ENCODE measurements at regions not wholly inside any gene's neighbourhood (a gene's known extent, or its start where the extent isn't known, plus 50 kb on each side); places are given as distances from the start of the nearest gene placed in this dataset.

DNA sequence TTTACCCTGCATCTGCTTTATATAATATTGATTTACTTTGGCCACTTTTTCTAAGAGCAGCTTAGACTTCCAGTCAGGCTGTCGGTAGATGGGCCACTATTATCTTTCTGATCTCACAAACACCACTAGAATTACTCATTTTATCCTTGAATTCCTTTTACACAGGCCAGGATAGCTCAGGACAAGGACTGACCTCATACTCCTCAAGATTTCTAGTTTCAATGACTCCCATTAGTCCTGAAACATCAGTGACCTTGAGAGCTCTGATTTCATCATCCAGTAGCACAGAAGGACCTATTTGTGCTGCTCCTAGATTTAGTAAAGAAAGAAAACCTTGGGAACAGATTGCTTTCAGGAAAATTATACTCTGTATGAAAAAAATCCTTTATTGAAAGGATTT is 727.9 kb upstream of the PTPRD start:
- H3K27me3 ChIP-seq (ENCODE audit: control insufficient read depth, insufficient read depth, low read length): no peaks in the 10 kb centered on the region
- no peaks in the 10 kb centered on the region for H3K36me3 ChIP-seq (ENCODE audit: control insufficient read depth, insufficient read depth, low read length)
- TF ChIP-seq, protein P1, sequence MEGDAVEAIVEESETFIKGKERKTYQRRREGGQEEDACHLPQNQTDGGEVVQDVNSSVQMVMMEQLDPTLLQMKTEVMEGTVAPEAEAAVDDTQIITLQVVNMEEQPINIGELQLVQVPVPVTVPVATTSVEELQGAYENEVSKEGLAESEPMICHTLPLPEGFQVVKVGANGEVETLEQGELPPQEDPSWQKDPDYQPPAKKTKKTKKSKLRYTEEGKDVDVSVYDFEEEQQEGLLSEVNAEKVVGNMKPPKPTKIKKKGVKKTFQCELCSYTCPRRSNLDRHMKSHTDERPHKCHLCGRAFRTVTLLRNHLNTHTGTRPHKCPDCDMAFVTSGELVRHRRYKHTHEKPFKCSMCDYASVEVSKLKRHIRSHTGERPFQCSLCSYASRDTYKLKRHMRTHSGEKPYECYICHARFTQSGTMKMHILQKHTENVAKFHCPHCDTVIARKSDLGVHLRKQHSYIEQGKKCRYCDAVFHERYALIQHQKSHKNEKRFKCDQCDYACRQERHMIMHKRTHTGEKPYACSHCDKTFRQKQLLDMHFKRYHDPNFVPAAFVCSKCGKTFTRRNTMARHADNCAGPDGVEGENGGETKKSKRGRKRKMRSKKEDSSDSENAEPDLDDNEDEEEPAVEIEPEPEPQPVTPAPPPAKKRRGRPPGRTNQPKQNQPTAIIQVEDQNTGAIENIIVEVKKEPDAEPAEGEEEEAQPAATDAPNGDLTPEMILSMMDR (IDR thresholded peaks at IDR 0.05; ENCODE audit: insufficient read depth, low read length, poor library complexity, severe bottlenecking): no peak
- no peak for DNase-seq (ENCODE audit: low read depth)
- no peak overlapping the region for H3K4me3 ChIP-seq (ENCODE audit: low read depth, low read length)

DNA sequence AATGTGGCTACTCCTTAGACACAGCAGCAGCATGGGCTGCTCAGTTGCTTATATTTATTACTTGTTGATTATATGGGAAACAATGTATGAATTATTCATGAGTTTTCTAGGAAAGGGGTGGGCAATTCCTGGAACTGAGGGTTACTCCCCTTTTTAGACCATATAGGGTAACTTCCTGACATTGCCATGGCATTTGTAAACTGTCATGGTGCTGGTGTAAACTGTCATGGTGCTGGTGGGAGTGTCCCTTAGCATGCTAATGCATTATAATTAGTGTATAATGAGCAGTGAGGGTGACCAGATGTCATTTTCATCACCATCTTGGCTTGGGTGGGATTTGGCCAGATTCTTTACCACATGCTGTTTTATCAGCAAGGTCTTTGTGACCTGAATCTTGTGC is 734.6 kb upstream of the PTPRD start:
- H3K36me3 ChIP-seq (ENCODE audit: control insufficient read depth, insufficient read depth, low read length): no peaks in the 10 kb centered on the region
- no peak for DNase-seq (ENCODE audit: low read depth)
- H3K4me3 ChIP-seq (ENCODE audit: low read depth, low read length): no peak overlapping the region
- H3K27me3 ChIP-seq (ENCODE audit: control insufficient read depth, insufficient read depth, low read length): no peaks in the 10 kb centered on the region
- TF ChIP-seq, protein P1 (IDR thresholded peaks at IDR 0.05; ENCODE audit: insufficient read depth, low read length, poor library complexity, severe bottlenecking): no peak

DNA sequence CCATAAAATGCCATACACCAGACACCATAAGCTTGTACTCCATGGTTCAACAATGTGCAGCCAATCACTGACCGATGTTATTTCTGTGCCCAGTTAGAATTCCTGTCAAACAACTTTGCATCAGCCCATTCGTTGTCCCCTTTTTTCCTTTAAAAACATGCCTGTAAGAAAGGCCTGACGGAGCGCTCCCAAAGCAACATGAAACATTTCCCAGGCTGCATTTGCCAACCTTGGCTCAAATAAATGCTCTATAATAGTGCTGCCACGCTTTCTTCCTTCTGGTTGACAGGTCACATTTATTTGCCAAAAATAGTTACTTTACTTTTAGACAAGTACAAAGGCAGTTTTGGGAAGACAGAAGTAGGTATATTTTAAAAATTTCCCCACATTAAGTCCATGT is 735.6 kb upstream of the PTPRD start:
- H3K4me3 ChIP-seq (ENCODE audit: low read depth, low read length): no peak overlapping the region
- DNase-seq (ENCODE audit: low read depth): no peak
- H3K27me3 ChIP-seq (ENCODE audit: control insufficient read depth, insufficient read depth, low read length): no peaks in the 10 kb centered on the region
- TF ChIP-seq, protein P1 (IDR thresholded peaks at IDR 0.05; ENCODE audit: insufficient read depth, low read length, poor library complexity, severe bottlenecking): no peak
- H3K36me3 ChIP-seq (ENCODE audit: control insufficient read depth, insufficient read depth, low read length): no peaks in the 10 kb centered on the region

DNA sequence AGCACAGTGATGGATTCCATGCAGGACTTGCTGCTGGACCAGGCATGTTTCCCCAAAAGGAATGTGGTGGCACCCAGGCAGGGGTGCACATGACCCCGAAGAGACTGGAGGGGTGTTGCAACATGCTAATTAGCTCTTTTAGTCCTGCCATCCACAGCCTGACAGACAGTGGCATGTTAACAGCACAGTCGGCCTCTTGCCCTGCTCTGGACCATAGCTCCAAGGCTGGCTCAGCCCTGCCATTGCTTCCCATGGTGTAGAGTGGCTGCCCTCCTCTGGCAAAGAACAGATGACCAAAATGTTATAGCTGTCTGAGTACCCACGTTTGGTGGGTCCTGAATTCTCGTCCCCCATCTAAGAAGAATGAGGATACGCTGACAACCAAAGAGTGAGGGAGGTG is 736.4 kb upstream of the PTPRD start:
- Histone ChIP-seq H3K36me3 (ENCODE audit: control insufficient read depth, insufficient read depth, low read length) (no peaks in the 10 kb centered on the region), H3K4me3 (ENCODE audit: low read depth, low read length) (no peak overlapping the region), H3K27me3 (ENCODE audit: control insufficient read depth, insufficient read depth, low read length) (no peaks in the 10 kb centered on the region)
- no peak for DNase-seq (ENCODE audit: low read depth)
- TF ChIP-seq, protein P1 (IDR thresholded peaks at IDR 0.05; ENCODE audit: insufficient read depth, low read length, poor library complexity, severe bottlenecking): no peak

DNA sequence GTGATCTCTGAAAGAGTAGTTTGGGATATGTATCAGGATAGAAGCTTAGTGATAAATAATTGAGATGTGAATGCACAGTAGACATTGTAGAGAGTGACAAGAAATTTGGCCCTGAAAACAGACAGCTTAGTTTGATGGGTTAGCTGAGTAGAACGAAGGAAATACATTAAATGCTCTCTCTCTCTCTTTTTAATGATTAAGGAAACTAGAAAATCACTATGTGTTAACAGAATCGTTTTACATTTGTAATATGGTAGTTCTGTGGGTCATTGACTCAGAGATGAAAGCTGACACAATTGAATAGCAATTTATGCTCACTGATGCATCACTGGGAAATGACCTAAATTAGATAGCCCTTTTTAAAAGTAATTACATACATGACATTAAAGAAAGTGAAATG is 739.8 kb upstream of the PTPRD start:
- H3K27me3 ChIP-seq (ENCODE audit: control insufficient read depth, insufficient read depth, low read length): no peaks in the 10 kb centered on the region
- TF ChIP-seq, protein P1 (IDR thresholded peaks at IDR 0.05; ENCODE audit: insufficient read depth, low read length, poor library complexity, severe bottlenecking): no peak
- no peak overlapping the region for H3K4me3 ChIP-seq (ENCODE audit: low read depth, low read length)
- DNase-seq (ENCODE audit: low read depth): no peak
- no peaks in the 10 kb centered on the region for H3K36me3 ChIP-seq (ENCODE audit: control insufficient read depth, insufficient read depth, low read length)

DNA sequence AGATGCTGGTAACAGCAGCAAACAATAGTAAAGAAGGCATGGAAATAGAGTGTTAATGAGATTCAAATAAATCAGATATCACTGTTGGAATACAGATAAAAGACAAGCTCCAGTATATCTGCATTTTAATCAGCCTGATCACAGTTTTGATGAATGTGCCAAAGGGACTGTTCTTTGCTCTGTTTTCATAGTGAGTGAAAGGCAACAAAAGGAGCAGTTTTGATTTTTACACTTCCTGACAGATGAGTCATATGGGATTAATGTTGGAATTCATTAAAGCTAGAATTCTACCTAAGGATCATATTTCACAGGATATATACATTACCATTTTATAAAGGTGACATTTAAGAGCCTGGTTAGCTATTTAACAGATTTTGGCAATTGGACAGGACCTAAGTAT is 743.3 kb upstream of the PTPRD start:
- TF ChIP-seq, protein P1 (IDR thresholded peaks at IDR 0.05; ENCODE audit: insufficient read depth, low read length, poor library complexity, severe bottlenecking): no peak
- H3K36me3 ChIP-seq (ENCODE audit: control insufficient read depth, insufficient read depth, low read length): no peaks in the 10 kb centered on the region
- no peaks in the 10 kb centered on the region for H3K27me3 ChIP-seq (ENCODE audit: control insufficient read depth, insufficient read depth, low read length)
- no peak for DNase-seq (ENCODE audit: low read depth)
- H3K4me3 ChIP-seq (ENCODE audit: low read depth, low read length): no peak overlapping the region
